Tibial artery (tissue), 4 donors: ENCODE measurements at regions not wholly inside any gene's neighbourhood (a gene's known extent, or its start where the extent isn't known, plus 50 kb on each side); places are given as distances from the start of the nearest gene placed in this dataset.
A peak's percentile ranks its signal among the peaks of the same experiment; 100 is the strongest.

ENCODE experiments used
- DNase-seq, 2 donors: peaks; one replicate each; pipeline ENCODE4 v3.0.0-alpha.2; 2019
- H3K27ac ChIP-seq, 2 donors: fragments of 200-600 bp; sonication (generic) in 1 of 2; 1 replicate in 1 of 2; 2 replicates in 1 of 2; pipeline ENCODE4 v1.5.1; 2018 to 2019; ENCODE audit warnings: mild to moderate bottlenecking in 1 of 2
- H3K27me3 ChIP-seq, 2 donors: fragments of 200-600 bp; sonication (generic) in 1 of 2; one replicate each; pipeline versions ENCODE4 v1.5.1 to v1.6.0; 2016 to 2019
- H3K36me3 ChIP-seq, 3 donors: fragments of 200-600 bp; sonication (generic) in 2 of 3; one replicate each; pipeline ENCODE4 v1.5.1; 2016 to 2019; ENCODE audit warnings: mild to moderate bottlenecking in 2 of 3
- H3K4me1 ChIP-seq, 4 donors: fragments of 200-600 bp; sonication (generic) in 2 of 4; 1 replicate in 3 of 4; 2 replicates in 1 of 4; pipeline ENCODE4 v1.5.1; 2016 to 2019
- H3K4me3 ChIP-seq, 2 donors: fragments of 200-600 bp; sonication (generic) in 1 of 2; 1 replicate in 1 of 2; 2 replicates in 1 of 2; pipeline ENCODE4 v1.5.1; 2018 to 2019; ENCODE audit warnings: mild to moderate bottlenecking in 2 of 2
- H3K9me3 ChIP-seq, 3 donors: fragments of 200-600 bp; sonication (generic) in 1 of 3; one replicate each; pipeline ENCODE4 v1.5.1; 2016 to 2019
- intact Hi-C: fragments of 100-400 bp; cut with DNase I; formaldehyde crosslinking; loops from one replicate; pipeline ENCODE4 v1.15.0; 2023; ENCODE audit warnings: low total_unique reads
- TF ChIP-seq, protein P1 (sequence below), 2 experiments: fragments of 200-600 bp in 1 of 2; fragments of 450-650 bp in 1 of 2; IDR thresholded peaks; one replicate each; pipeline ENCODE4 v1.5.1; 2017 to 2019; ENCODE audit warnings: antibody characterized with exemption in 2 of 2, mild to moderate bottlenecking in 1 of 2, moderate library complexity in 1 of 2

DNA sequence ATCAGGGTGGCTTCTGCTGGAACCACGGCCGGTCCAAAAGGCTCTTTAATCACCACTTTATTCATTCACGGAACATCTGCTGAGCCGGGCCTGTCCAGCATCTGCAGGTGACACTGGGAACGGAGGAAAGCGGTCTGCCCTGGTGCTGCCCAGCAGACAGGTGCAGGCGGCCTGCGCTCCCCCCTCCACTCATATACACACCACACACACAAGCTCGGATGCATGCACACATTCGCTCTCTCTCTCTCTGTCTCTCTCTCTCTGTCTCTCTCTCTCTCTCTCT is 736.9 kb downstream of the BRD1 start:
- H3K4me1 ChIP-seq, result no peaks in the 10 kb centered on the region
- no peak overlapping the region for H3K27ac ChIP-seq
- no peak overlapping the region for H3K4me3 ChIP-seq
- TF ChIP-seq, protein P1, sequence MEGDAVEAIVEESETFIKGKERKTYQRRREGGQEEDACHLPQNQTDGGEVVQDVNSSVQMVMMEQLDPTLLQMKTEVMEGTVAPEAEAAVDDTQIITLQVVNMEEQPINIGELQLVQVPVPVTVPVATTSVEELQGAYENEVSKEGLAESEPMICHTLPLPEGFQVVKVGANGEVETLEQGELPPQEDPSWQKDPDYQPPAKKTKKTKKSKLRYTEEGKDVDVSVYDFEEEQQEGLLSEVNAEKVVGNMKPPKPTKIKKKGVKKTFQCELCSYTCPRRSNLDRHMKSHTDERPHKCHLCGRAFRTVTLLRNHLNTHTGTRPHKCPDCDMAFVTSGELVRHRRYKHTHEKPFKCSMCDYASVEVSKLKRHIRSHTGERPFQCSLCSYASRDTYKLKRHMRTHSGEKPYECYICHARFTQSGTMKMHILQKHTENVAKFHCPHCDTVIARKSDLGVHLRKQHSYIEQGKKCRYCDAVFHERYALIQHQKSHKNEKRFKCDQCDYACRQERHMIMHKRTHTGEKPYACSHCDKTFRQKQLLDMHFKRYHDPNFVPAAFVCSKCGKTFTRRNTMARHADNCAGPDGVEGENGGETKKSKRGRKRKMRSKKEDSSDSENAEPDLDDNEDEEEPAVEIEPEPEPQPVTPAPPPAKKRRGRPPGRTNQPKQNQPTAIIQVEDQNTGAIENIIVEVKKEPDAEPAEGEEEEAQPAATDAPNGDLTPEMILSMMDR (IDR thresholded peaks at IDR 0.05), result no peak
- H3K36me3 ChIP-seq, result no peaks in the 10 kb centered on the region
- DNase-seq, result peak in 1 of 2 donors; percentile 45
- peaks cover 0 to 41% of the 10 kb centered on the region in 2 donors for H3K27me3 ChIP-seq
- no peaks in the 10 kb centered on the region for H3K9me3 ChIP-seq
- intact Hi-C loops, result no loop called here

DNA sequence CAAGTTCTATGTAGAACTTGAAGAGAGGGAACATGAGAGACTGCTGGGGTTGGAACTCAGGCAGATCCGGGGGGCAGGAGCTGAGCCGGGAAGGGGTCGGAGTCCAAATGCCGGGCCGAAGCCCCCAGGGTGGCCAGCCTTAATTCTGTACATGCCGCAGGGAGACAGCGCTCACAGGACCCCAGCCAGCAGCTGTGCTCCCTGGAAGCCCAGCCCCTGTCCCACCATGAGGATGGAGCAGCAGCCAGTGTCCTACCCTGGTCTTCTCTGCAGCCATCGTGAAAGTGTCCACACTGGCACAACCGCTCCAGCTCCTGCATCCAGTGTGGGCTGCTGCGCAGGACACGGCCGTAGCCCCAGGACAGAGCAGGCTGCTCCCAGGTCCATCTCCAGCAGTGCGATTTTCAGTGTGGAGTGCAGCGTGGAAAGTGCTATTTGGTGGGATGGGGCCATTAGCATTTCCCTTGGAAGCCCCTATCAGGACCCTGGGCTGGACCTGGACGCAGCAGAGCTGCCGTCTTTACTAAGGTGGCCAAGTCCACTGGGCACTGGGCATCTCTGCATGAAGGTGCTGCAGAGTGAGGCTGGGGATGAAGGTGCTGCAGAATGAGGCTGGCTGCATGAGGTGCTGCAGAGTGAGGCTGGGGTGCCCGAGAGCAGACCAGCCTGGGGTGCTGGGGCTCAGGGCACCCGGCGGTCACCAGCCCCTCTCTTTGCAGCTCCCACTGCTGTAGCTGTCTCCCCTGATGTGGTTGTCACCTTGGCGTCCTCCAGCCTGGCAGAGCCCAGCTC is 737.4 kb downstream of the BRD1 start:
- Histone ChIP-seq H3K9me3 (no peaks in the 10 kb centered on the region), H3K27ac (no peak overlapping the region), H3K4me3 (no peak overlapping the region), H3K4me1 (no peaks in the 10 kb centered on the region), H3K36me3 (no peaks in the 10 kb centered on the region), H3K27me3 (peaks cover 0 to 45% of the 10 kb centered on the region in 2 donors)
- DNase-seq, result no peak
- TF ChIP-seq, protein P1 (IDR thresholded peaks at IDR 0.05), result no peak
- intact Hi-C loops, result no loop called here

DNA sequence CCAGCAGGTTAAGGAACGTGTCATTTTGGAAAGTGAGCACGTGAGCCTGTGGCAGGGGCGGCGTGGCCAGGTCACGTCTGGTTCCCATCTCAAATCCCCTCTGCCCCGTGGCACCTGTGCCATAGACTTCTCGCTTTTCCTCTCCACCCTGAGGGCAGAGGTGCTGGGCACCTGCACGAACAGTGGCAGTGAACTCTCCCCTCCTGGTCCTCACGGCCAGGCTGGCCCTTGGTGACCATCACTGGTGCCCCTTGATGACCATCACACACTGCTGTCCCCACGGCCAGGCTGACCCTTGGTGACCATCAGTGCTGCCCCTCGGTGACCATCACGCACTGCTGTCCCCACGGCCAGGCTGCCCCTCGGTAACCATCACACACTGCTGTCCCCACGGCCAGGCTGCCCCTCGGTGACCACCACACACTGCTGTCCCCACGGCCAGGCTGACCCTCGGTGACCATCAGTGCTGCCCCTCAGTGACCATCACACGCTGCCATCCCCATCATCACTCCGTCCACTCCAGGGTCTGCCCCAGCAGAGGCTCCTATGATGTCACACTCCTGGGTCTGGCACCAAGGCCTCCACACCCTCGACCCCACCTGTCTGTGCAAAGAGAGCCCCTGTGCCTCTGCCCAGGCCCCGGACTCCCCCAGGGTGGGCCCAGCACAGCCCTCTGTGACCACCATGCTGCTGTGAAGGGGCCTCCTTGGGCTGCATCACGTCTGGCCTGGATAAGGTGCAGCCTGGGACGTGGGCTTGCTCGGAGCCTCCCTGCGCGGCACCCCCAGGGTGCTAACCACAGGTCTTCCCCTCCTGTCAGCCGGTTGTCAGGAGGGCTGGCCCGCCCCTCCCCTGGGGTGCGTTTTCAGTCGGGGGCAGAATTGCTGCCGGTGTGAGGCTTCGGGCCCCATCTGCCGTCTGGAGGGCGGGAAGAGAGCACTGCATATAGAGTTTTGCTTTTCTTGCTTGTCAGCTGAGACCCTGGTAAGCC is 738.6 kb downstream of the BRD1 start:
- no peaks in the 10 kb centered on the region for H3K4me1 ChIP-seq
- no peaks in the 10 kb centered on the region for H3K9me3 ChIP-seq
- H3K4me3 ChIP-seq, result no peak overlapping the region
- DNase-seq, result no peak
- intact Hi-C loops, result no loop called here
- H3K27ac ChIP-seq, result no peak overlapping the region
- H3K27me3 ChIP-seq, result peaks cover 0 to 46% of the 10 kb centered on the region in 2 donors
- no peaks in the 10 kb centered on the region for H3K36me3 ChIP-seq
- TF ChIP-seq, protein P1 (IDR thresholded peaks at IDR 0.05), result no peak

DNA sequence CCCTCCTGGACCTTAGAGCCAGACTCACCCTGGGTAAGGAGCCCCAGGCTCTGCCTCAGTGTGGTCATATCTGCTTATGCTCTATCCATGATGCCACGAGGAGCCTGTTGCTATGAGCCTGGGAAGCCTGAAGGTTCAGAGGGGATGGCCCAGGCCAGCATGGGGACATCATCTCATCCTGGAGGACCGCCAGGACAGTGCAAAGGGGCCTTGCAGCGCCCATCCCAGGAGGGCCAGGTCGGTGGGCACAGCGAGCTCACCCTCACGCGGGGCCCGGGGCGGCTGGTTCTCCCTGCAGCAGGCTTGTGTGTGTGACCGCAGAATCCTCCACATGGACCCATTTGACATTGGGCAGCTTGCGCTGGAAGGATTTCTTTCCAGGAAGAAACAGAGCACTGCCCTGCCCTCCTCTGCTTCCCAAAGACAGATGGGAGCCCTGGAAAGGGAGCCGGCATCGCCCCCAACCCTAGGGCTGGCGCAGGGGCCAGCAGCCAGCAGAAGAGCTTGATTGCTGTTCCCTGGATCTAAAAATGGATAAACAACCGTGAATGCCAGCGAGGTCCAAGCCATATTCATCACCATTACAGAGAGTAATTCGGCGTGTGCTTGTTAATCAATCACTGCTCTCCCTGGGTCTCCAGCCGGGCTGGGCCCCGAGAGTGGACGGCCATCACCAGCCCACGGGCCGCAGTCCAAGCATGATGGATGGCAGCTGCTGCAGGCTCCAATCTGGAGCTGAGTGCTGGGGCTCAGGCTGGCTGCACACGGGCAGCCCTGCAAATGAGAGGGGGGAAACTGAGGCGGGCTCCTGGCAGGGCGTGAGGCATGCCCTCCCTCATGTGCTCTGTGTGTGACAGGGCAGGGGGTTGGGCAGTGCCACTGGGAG is 739.7 kb downstream of the BRD1 start:
- no peak for DNase-seq
- Histone ChIP-seq H3K4me1 (no peaks in the 10 kb centered on the region), H3K9me3 (no peaks in the 10 kb centered on the region), H3K36me3 (no peaks in the 10 kb centered on the region), H3K27ac (no peak overlapping the region), H3K4me3 (no peak overlapping the region), H3K27me3 (peaks cover 0 to 44% of the 10 kb centered on the region in 2 donors)
- intact Hi-C loops, result no loop called here
- TF ChIP-seq, protein P1 (IDR thresholded peaks at IDR 0.05), result no peak

DNA sequence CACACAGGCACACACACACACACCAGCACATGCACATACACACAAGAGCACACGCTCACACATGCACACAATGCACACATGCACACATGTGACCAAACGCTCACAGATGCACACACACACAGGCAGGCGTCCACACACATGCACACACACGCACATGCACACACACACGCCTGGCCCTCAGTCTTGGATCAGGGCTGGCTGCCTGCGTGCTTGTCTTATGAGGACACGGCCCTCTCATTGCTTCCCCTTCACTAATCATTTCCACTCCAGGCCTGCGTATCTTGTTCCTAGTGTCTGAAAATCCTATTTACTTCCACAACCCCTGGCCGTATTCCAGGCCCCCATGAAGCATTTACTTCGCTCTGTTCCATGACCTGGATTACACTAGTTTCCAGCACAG is 740.5 kb downstream of the BRD1 start:
- Histone ChIP-seq H3K27me3 (peaks cover 0 to 38% of the 10 kb centered on the region in 2 donors), H3K36me3 (no peaks in the 10 kb centered on the region), H3K4me1 (no peaks in the 10 kb centered on the region), H3K4me3 (no peak overlapping the region), H3K9me3 (no peaks in the 10 kb centered on the region), H3K27ac (no peak overlapping the region)
- intact Hi-C loops, result no loop called here
- TF ChIP-seq, protein P1 (IDR thresholded peaks at IDR 0.05), result no peak
- no peak for DNase-seq
